Hepatocyte (in vitro differentiated cells): ENCODE measurements at regions not wholly inside any gene's neighbourhood (a gene's known extent, or its start where the extent isn't known, plus 50 kb on each side); places are given as distances from the start of the nearest gene placed in this dataset.

Experiments used
- EZH2 ChIP-seq: fragments of 200-600 bp; sonication (generic); IDR thresholded peaks from 2 replicates; pipeline ENCODE4 v1.6.1; 2016; ENCODE audit warnings: antibody characterized with exemption, mild to moderate bottlenecking, borderline replicate concordance
- EZH2phosphoT487 ChIP-seq: fragments of 200-600 bp; sonication (generic); IDR thresholded peaks from one replicate; pipeline ENCODE4 v1.6.1; 2018; ENCODE audit warnings: antibody characterized with exemption, mild to moderate bottlenecking, low read depth, moderate library complexity; ENCODE audit not compliant: unreplicated experiment, severe bottlenecking
- TF ChIP-seq, protein P1 (sequence below): fragments of 200-600 bp; sonication (generic); IDR thresholded peaks from 2 replicates; pipeline ENCODE4 v1.5.1; 2016; ENCODE audit warnings: antibody characterized with exemption, mild to moderate bottlenecking; ENCODE audit not compliant: poor library complexity

GRCh38 chr11:134684576-134684975 lies 272.5 kb upstream of the B3GAT1 start:
- TF ChIP-seq EZH2 (no peak), EZH2phosphoT487 (no peak)
- TF ChIP-seq, protein P1, sequence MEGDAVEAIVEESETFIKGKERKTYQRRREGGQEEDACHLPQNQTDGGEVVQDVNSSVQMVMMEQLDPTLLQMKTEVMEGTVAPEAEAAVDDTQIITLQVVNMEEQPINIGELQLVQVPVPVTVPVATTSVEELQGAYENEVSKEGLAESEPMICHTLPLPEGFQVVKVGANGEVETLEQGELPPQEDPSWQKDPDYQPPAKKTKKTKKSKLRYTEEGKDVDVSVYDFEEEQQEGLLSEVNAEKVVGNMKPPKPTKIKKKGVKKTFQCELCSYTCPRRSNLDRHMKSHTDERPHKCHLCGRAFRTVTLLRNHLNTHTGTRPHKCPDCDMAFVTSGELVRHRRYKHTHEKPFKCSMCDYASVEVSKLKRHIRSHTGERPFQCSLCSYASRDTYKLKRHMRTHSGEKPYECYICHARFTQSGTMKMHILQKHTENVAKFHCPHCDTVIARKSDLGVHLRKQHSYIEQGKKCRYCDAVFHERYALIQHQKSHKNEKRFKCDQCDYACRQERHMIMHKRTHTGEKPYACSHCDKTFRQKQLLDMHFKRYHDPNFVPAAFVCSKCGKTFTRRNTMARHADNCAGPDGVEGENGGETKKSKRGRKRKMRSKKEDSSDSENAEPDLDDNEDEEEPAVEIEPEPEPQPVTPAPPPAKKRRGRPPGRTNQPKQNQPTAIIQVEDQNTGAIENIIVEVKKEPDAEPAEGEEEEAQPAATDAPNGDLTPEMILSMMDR, result no peak
